ENCODE measurements at regions not wholly inside any gene's neighbourhood (a gene's known extent, or its start where the extent isn't known, plus 50 kb on each side); places are given as distances from the start of the nearest gene placed in this dataset.

DNA sequence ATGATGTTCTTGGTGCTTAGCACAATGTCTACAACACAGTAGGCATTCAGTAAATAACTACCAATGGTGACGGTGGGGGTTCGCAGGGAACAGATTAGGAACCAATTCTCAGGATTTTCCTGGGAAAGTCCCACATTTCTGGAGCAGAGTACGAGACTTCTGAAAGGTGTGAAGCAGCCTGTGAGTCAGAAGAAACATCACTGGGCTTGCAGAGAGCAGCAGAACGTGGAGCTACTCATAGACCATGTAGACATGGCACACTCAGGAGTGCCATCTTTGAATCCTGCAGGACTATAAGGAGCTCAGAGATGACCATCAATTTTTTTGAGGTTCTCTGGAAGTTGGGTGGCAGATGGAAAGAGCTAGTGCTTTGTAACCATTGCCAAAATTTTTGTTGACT, 106.6 kb upstream of the ANKRD55 start:
- TF ChIP-seq, protein P1, sequence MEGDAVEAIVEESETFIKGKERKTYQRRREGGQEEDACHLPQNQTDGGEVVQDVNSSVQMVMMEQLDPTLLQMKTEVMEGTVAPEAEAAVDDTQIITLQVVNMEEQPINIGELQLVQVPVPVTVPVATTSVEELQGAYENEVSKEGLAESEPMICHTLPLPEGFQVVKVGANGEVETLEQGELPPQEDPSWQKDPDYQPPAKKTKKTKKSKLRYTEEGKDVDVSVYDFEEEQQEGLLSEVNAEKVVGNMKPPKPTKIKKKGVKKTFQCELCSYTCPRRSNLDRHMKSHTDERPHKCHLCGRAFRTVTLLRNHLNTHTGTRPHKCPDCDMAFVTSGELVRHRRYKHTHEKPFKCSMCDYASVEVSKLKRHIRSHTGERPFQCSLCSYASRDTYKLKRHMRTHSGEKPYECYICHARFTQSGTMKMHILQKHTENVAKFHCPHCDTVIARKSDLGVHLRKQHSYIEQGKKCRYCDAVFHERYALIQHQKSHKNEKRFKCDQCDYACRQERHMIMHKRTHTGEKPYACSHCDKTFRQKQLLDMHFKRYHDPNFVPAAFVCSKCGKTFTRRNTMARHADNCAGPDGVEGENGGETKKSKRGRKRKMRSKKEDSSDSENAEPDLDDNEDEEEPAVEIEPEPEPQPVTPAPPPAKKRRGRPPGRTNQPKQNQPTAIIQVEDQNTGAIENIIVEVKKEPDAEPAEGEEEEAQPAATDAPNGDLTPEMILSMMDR (IDR thresholded peaks at IDR 0.05; ENCODE audit: low read depth, low read length, missing control alignments): no peak
- no peak overlapping the region for H3K4me3 ChIP-seq (replicated peaks; ENCODE audit: low read depth, low read length)
- DNase-seq (ENCODE audit: extremely low read depth, low read depth): no peak

DNA sequence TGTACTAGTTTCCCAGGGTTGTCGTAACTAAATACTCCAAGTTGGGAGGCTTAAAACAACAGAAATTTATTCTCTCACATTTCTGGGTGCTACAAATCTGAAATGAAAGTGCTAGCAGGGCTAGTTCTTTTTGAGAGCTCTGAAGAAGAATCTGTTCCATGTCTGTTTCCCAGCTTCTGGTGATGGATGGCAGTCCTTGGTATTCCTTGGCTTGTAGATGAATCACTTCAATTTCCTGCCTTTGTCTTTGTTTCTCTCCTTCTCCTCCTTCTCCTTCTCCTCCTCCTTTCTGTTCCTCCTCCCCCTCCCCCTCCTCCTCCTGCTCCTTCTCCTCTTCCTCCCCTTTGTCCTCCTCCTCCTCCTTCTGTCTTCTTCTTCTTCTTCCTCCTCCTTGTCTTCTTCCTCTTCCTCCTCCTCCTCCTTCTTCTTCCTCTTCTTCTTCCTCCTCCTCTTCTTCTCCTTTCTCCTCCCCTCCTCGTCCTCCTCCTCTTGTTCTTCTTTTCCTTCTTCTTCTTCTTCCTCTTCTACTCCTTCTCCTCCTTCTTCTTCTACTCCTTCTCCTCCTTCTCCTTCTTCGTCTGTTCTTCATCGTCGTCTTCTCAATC, 104.7 kb upstream of the ANKRD55 start:
- TF ChIP-seq, protein P1 (IDR thresholded peaks at IDR 0.05; ENCODE audit: low read depth, low read length, missing control alignments): no peak
- no peak overlapping the region for H3K4me3 ChIP-seq (replicated peaks; ENCODE audit: low read depth, low read length)
- DNase-seq (ENCODE audit: extremely low read depth, low read depth): no peak

DNA sequence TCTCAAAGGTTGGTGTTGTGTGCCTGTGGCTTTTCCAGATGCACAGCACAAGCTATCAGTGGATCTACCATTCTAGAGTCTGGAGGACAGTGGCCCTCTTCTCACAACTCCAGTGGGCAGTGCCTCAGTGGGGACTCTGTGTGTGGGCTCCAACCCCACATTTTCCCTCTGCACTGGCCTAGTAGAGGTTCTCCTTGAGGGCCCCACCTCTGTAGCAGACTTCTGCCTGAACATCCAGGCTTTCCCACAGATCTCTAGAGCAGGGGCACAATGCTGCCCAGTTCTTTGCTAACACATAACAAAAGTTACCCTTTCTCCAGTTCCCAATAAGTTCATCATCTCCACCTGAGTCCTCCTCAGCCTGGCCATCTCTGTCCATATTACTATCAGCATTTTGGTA, 102.1 kb upstream of the ANKRD55 start:
- TF ChIP-seq, protein P1 (IDR thresholded peaks at IDR 0.05; ENCODE audit: low read depth, low read length, missing control alignments): no peak
- no peak for DNase-seq (ENCODE audit: extremely low read depth, low read depth)
- H3K4me3 ChIP-seq (replicated peaks; ENCODE audit: low read depth, low read length): no peak overlapping the region

DNA sequence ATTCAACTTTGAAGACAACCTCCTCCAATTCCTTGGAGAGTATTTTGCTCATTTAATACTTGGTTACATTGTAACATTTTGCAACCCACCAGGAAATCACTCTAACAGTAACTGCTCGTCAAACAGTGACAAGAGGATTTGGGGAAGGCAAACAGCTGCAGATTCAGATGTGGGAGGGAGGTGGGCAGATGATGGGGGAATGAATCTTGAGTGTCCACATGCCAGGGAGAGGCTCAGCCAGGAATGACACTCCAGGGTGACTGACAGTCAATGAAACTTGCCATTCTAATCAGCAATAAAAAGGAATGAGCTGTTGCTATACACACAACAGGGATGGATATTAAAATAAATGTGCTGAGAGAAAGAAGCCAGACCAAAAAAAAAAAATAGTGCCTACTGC, 97.7 kb upstream of the ANKRD55 start:
- H3K4me3 ChIP-seq (replicated peaks; ENCODE audit: low read depth, low read length): no peak overlapping the region
- TF ChIP-seq, protein P1 (IDR thresholded peaks at IDR 0.05; ENCODE audit: low read depth, low read length, missing control alignments): no peak
- DNase-seq (ENCODE audit: extremely low read depth, low read depth): no peak

DNA sequence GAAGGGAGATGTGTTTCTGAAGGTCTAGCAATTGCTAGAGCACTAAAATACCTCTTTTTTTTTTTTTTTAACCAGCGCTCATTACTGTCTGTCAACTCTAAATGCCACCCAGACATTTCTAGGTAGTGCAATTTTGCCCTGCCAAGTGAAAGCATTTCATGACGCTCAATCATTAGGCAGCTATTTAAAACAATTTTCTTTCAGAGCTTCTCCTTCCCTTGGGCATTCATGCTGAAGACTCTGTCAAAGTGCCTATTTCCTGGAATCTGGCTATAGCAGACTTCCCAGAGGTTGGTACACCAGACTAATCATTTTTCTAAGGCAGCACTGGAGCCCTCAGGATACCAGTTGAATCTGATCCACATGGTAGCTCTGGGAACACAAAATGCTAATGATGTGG, 97.0 kb upstream of the ANKRD55 start:
- TF ChIP-seq, protein P1 (IDR thresholded peaks at IDR 0.05; ENCODE audit: low read depth, low read length, missing control alignments): no peak
- DNase-seq (ENCODE audit: extremely low read depth, low read depth): no peak
- no peak overlapping the region for H3K4me3 ChIP-seq (replicated peaks; ENCODE audit: low read depth, low read length)

DNA sequence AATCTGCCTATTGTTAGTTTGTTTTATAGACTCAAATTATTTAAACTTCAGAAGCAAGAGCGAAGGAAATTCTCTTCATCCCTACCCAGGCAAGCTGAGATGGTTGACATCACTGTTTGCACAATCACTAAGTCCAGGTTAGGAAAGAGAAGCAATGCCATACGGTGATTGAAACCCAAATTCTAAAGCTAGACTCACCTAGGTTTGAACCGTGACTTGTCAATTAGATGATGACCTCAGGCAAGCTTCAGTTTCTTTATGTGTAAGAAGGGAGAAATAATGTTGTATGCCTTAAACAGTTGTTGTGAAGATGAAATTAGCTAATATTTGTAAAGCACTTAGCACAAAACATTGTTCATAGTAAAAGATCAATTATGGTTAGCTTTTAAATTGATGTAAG, 96.5 kb upstream of the ANKRD55 start:
- TF ChIP-seq, protein P1 (IDR thresholded peaks at IDR 0.05; ENCODE audit: low read depth, low read length, missing control alignments): no peak
- DNase-seq (ENCODE audit: extremely low read depth, low read depth): no peak
- H3K4me3 ChIP-seq (replicated peaks; ENCODE audit: low read depth, low read length): no peak overlapping the region
